Renal cortical epithelial cell (primary cell): ENCODE measurements at regions not wholly inside any gene's neighbourhood (a gene's known extent, or its start where the extent isn't known, plus 50 kb on each side); places are given as distances from the start of the nearest gene placed in this dataset.

Source experiments
- DNase-seq: peaks from one replicate; pipeline ENCODE4 v3.0.0-alpha.2; 2011; ENCODE audit warnings: low read depth

DNA sequence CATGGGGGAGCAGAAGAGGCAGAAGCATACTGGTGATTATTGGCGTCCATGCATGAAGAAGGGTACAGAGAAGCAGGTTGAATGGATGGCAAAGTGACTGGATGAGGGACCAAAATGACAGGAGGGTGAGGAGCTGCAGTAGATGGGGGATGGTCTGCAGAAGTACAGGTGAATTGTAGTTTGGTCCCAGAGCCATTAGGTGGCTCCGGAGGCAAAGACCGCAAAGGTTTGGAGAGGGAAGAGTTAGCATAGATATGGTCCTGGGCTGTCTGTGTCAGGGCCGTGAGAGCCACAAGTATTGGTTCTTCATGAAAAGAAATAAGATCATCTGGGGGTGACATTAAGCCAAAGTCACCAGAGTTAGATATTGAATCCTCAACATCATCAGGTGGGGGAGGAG lies 59.0 kb upstream of the ZNF726 start:
- no peak for DNase-seq

DNA sequence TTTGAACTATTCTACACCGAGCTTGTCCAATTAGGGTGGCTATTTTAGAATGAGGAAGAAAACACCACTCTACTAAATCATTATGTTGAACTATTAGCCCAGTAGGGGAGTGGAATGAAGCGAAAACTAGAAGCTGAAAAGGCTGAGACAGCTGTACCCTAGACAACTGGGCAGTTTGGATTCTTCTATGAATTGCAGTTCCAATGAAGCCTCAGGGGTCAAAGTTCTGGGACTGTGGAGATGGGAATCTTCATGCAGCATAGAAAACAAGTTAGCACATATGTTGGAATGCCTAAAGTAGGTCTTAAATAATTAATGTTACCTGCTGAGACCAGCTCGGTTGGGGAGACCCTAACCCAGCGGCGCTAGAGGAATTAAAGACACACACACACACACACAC lies 62.7 kb upstream of the ZNF726 start:
- no peak for DNase-seq

DNA sequence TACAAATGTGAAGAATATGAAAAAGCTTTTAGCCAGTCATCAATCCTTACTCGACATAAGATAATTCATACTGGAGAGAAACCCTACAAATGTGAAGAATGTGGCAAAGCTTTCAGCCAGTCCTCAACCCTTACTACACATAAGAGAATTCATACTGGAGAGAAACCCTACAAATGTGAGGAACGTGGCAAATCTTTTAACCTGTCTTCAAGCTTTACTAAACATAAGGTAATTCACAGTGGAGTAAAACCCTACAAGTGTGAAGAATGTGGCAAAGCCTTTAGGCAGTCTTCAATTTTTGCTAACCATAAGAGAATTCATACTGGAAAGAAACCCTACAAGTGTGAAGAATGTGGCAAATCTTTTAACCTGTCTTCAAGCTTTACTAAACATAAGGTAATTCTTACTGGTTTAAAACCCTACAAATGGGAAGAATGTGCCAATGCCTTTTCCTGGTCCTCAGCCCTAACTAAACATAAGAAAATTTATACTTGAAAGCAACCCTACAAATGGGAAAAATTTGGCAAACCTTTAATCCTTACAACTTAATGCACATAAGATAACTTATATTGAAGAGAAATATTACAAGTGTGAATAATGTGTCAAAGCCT lies 74.1 kb upstream of the ZNF681 start:
- DNase-seq = no peak

DNA sequence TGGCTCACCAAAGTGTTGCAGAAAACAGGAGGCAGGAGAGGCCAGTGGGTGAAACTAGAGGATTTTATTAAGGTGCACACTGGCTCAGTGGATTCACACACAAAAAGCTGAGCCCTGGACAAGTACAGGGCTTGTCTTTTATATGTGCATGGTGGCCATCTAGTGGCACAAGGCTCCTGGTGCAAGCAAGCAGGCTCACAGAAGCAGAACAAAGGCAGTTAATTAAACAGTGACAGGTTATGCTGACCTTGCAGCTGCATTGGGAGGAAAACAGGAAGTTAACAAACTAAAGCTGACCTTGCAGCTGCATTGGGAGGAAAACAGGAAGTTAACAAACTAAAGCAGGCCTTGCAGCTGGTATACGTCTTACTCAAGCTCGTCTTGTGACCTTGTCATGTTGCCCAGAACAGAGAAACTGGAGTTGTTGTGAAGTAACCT lies 65.3 kb upstream of the ZNF681 start:
- peak; percentile 6 for DNase-seq

DNA sequence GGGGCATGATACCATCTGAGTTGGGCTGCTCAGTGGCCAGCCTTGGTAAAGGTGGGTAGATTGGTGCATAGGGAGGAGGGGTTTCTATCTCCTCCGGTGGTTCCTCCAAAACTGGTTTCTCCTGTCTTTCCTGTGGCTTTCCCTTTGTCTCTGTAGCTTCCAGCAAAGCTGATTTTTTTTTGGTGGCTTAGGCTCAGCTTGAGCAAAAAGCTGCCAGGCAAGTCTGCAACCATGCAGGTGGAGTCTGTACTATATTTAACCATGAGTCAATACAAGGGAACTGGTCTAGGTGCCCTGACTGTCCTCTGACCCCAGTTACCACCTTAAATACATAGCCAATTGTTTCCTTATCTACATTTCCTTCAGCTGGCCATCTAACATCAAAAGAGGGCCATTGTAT lies 64.0 kb upstream of the ZNF681 start:
- peak; percentile 4 for DNase-seq

DNA sequence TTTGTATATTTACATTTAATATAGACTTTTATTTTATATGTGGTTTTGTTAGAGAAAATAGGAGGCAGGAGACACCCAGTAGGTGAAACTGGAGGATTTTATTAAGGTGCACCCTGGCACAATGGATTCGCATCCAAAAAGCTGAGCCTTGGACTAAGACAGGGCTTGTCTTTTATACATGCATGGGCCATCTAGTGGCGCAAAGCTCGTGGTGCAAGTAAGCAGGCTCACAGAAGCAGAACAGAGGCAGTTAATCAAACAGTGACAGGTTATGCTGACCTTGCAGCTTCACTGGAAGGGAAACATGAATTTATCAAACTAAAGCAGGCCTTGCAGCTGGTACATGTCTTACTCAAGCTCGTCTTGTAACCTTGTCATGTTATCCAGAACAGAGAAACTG lies 58.8 kb upstream of the ZNF681 start:
- peak; percentile 8 for DNase-seq

DNA sequence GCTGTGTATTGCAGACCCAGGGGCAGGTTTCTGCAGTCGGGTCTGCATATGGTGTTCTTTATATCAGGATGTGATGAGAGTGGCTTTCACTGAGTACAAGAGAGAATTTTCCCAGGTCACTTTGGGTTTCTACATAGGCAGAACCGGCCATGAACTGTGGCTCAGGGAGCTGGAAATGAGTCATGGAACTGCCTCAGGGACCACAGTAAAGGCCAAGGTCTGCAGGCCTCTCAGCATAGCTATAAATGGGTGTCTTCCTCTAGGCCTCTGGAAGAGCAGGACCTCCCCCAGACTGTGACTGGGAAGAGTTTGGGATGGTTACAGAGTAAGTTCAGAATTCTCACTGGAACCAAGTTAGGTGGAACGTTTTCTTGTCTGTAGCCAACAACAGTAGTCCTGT lies 51.8 kb upstream of the ZNF681 start:
- DNase-seq = no peak
